Neuronal stem cell (in vitro differentiated cells): ENCODE measurements at regions not wholly inside any gene's neighbourhood (a gene's known extent, or its start where the extent isn't known, plus 50 kb on each side); places are given as distances from the start of the nearest gene placed in this dataset.

Source experiments
- DNase-seq: peaks from one replicate; pipeline ENCODE4 v3.0.0-alpha.2; 2013; ENCODE audit warnings: low spot score
- H2AFZ ChIP-seq: one replicate; pipeline ENCODE4 v1.6.1; 2013; ENCODE audit warnings: mild to moderate bottlenecking, low read length, inconsistent platforms
- H2AK5ac ChIP-seq: 2 replicates; pipeline ENCODE4 v1.6.1; 2013; ENCODE audit warnings: low read depth, mild to moderate bottlenecking, inconsistent platforms, low read length, moderate library complexity, mixed read lengths
- H2BK120ac ChIP-seq: 2 replicates; pipeline ENCODE4 v1.6.1; 2013; ENCODE audit warnings: low read depth, mild to moderate bottlenecking, inconsistent platforms, low read length, moderate library complexity, mixed read lengths
- H2BK12ac ChIP-seq: one replicate; pipeline ENCODE4 v1.6.1; 2013; ENCODE audit warnings: low read length, inconsistent platforms
- H2BK15ac ChIP-seq: 2 replicates; pipeline ENCODE4 v1.6.1; 2013; ENCODE audit warnings: mild to moderate bottlenecking, low read length, inconsistent platforms, mixed read lengths
- H2BK5ac ChIP-seq: one replicate; pipeline ENCODE4 v1.6.1; 2013; ENCODE audit warnings: inconsistent platforms, mild to moderate bottlenecking, low read length, moderate library complexity
- H3K14ac ChIP-seq: one replicate; pipeline ENCODE4 v1.6.1; 2013; ENCODE audit warnings: low read length, inconsistent platforms
- H3K18ac ChIP-seq: 2 replicates; pipeline ENCODE4 v1.6.1; 2013; ENCODE audit warnings: low read length, inconsistent platforms
- H3K23ac ChIP-seq: 2 replicates; pipeline ENCODE4 v1.6.1; 2013; ENCODE audit warnings: low read depth, mild to moderate bottlenecking, mixed read lengths, low read length, inconsistent platforms; ENCODE audit not compliant: poor library complexity
- H3K27ac ChIP-seq: replicated peaks from 3 replicates; pipeline ENCODE4 v1.5.1; 2013; ENCODE audit warnings: low read length, inconsistent platforms
- H3K27me3 ChIP-seq, 3 experiments: 2 replicates each; pipeline ENCODE4 v1.6.1; 2013; ENCODE audit warnings: low read length in 3 of 3, mild to moderate bottlenecking in 2 of 3, inconsistent platforms in 1 of 3, low read depth in 1 of 3, mixed read lengths in 1 of 3, moderate library complexity in 1 of 3; ENCODE audit not compliant: control insufficient read depth in 3 of 3, insufficient read depth in 3 of 3
- H3K36me3 ChIP-seq, 2 donors: replicated peaks in 1 of 2; 2 replicates each; pipeline ENCODE4 v1.6.1; 2013; ENCODE audit warnings: low read length in 2 of 2; ENCODE audit not compliant: control insufficient read depth in 2 of 2, insufficient read depth in 2 of 2
- H3K4ac ChIP-seq: 2 replicates; pipeline ENCODE4 v1.6.1; 2013; ENCODE audit warnings: inconsistent platforms, mild to moderate bottlenecking, low read length, moderate library complexity
- H3K4me1 ChIP-seq, 2 donors: 1 replicate in 1 of 2; 2 replicates in 1 of 2; pipeline ENCODE4 v1.6.1; 2013; ENCODE audit warnings: low read length in 2 of 2, low read depth in 1 of 2; ENCODE audit not compliant: control insufficient read depth in 2 of 2, insufficient read depth in 1 of 2
- H3K4me2 ChIP-seq: one replicate; pipeline ENCODE4 v1.6.1; 2013; ENCODE audit warnings: mild to moderate bottlenecking, low read length, inconsistent platforms; ENCODE audit not compliant: insufficient read depth, poor library complexity, severe bottlenecking
- H3K4me3 ChIP-seq, 2 donors: 2 replicates each; pipeline ENCODE4 v1.5.1; 2013; ENCODE audit warnings: low read length in 2 of 2, mild to moderate bottlenecking in 2 of 2, inconsistent platforms in 1 of 2, moderate library complexity in 1 of 2
- H3K79me1 ChIP-seq: one replicate; pipeline ENCODE4 v1.6.1; 2013; ENCODE audit warnings: low read depth, mild to moderate bottlenecking, inconsistent platforms, low read length, moderate library complexity
- H3K9ac ChIP-seq: one replicate; pipeline ENCODE4 v1.6.1; 2013; ENCODE audit warnings: mild to moderate bottlenecking, low read depth, low read length, inconsistent platforms; ENCODE audit not compliant: poor library complexity
- H3K9me3 ChIP-seq, 2 donors: replicated peaks in 1 of 2; 2 replicates each; pipeline versions ENCODE3 to v1.6.1; 2013; ENCODE audit warnings: low read length in 2 of 2, mild to moderate bottlenecking in 2 of 2, inconsistent platforms in 1 of 2, low read depth in 1 of 2, mixed read lengths in 1 of 2, moderate library complexity in 1 of 2; ENCODE audit not compliant: control insufficient read depth in 2 of 2, insufficient read depth in 1 of 2
- H4K8ac ChIP-seq: one replicate; pipeline ENCODE4 v1.6.1; 2013; ENCODE audit warnings: low read depth, mild to moderate bottlenecking, inconsistent platforms, low read length, moderate library complexity
- H4K91ac ChIP-seq: one replicate; pipeline ENCODE4 v1.6.1; 2013; ENCODE audit warnings: low read length, low read depth, mild to moderate bottlenecking, inconsistent platforms; ENCODE audit not compliant: poor library complexity
- WGBS, 2 donors: extraction: QIAGEN DNeasy Blood & Tissue Kit; methylation state at CpG; one replicate each; pipeline ENCODE4 v1.1.7; 2013; ENCODE audit warnings: missing lambda C conversion rate in 2 of 2, mixed read lengths in 1 of 2; ENCODE audit not compliant: insufficient read length in 2 of 2, insufficient replicate concordance in 1 of 2; ENCODE audit errors: extremely low coverage in 2 of 2; 5-methylcytosine and 5-hydroxymethylcytosine counted together

GRCh38 chr9:129381481-129381957, 203.5 kb upstream of the IER5L start:
- Histone ChIP-seq H2AK5ac (peak overlapping the region; percentile 9), H3K14ac (no peak overlapping the region), H3K18ac (no peak overlapping the region), H2BK15ac (peak overlapping the region; percentile 72), H3K23ac (no peak overlapping the region), H3K9me3 (peaks cover 0 to 3% of the 10 kb centered on the region in 2 donors), H3K4me3 (no peak overlapping the region), H2AFZ (no peak overlapping the region), H3K4me2 (no peak overlapping the region), H3K79me1 (no peaks in the 10 kb centered on the region), H2BK5ac (no peak overlapping the region), H3K4ac (no peak overlapping the region), H3K4me1 (peaks cover 11 to 16% of the 10 kb centered on the region in 2 donors), H3K27ac (no peak overlapping the region), H3K36me3 (no peaks in the 10 kb centered on the region), H2BK12ac (peak overlapping the region; percentile 47), H4K91ac (no peak overlapping the region), H4K8ac (no peak overlapping the region), H3K9ac (no peak overlapping the region), H3K27me3 (peaks cover 0 to 11% (median 10%) of the 10 kb centered on the region in 3 experiments), H2BK120ac (no peak overlapping the region)
- no CpG with 5 or more reads among the region's 12 CpGs for WGBS, 2 donors
- DNase-seq, result no peak

GRCh38 chr9:129380961-129381401, 202.9 kb upstream of the IER5L start:
- Histone ChIP-seq H3K27me3 (peaks cover 0 to 11% (median 10%) of the 10 kb centered on the region in 3 experiments), H2AFZ (no peak overlapping the region), H2AK5ac (peak overlapping the region; percentile 9), H4K91ac (no peak overlapping the region), H2BK12ac (no peak overlapping the region), H3K18ac (peak overlapping the region; percentile 27), H2BK120ac (no peak overlapping the region), H3K14ac (no peak overlapping the region), H3K79me1 (no peaks in the 10 kb centered on the region), H3K4ac (no peak overlapping the region), H3K9ac (no peak overlapping the region), H3K9me3 (peaks cover 2 to 3% of the 10 kb centered on the region in 2 donors), H4K8ac (no peak overlapping the region), H3K4me3 (peak overlapping the region in 1 of 2 donors; percentile 28), H3K36me3 (no peaks in the 10 kb centered on the region), H3K4me2 (no peak overlapping the region), H2BK5ac (no peak overlapping the region), H3K4me1 (peaks cover 11 to 16% of the 10 kb centered on the region in 2 donors), H3K23ac (no peak overlapping the region), H2BK15ac (peak overlapping the region; percentile 72), H3K27ac (no peak overlapping the region)
- no peak for DNase-seq
- WGBS, 2 donors, result no CpG with 5 or more reads among the region's 9 CpGs

GRCh38 chr9:129379886-129380285, 201.8 kb upstream of the IER5L start:
- H2BK12ac ChIP-seq, result no peak overlapping the region
- H3K23ac ChIP-seq, result no peak overlapping the region
- no peak overlapping the region for H2BK120ac ChIP-seq
- no peak overlapping the region for H3K4me3 ChIP-seq
- H3K9me3 ChIP-seq, result peaks cover 2 to 3% of the 10 kb centered on the region in 2 donors
- no peak for DNase-seq
- no peak overlapping the region for H4K8ac ChIP-seq
- H3K79me1 ChIP-seq, result no peaks in the 10 kb centered on the region
- peaks cover 0 to 11% (median 10%) of the 10 kb centered on the region in 3 experiments for H3K27me3 ChIP-seq
- H3K4me2 ChIP-seq, result no peak overlapping the region
- WGBS, 2 donors, result no CpG with 5 or more reads among the region's 8 CpGs
- no peak overlapping the region for H2AFZ ChIP-seq
- no peak overlapping the region for H2BK5ac ChIP-seq
- H3K4me1 ChIP-seq, result peaks cover 11 to 16% of the 10 kb centered on the region in 2 donors
- H4K91ac ChIP-seq, result no peak overlapping the region
- peak overlapping the region; percentile 40 for H3K14ac ChIP-seq
- no peak overlapping the region for H3K27ac ChIP-seq
- H3K4ac ChIP-seq, result no peak overlapping the region
- H3K36me3 ChIP-seq, result no peaks in the 10 kb centered on the region
- H3K18ac ChIP-seq, result no peak overlapping the region
- H2AK5ac ChIP-seq, result no peak overlapping the region
- H3K9ac ChIP-seq, result no peak overlapping the region
- H2BK15ac ChIP-seq, result no peak overlapping the region

GRCh38 chr9:129379181-129379836, 201.2 kb upstream of the IER5L start:
- WGBS, 2 donors, result no CpG with 5 or more reads among the region's 16 CpGs
- no peak overlapping the region for H2BK120ac ChIP-seq
- H3K79me1 ChIP-seq, result no peaks in the 10 kb centered on the region
- H3K4ac ChIP-seq, result no peak overlapping the region
- no peak overlapping the region for H3K23ac ChIP-seq
- H3K4me1 ChIP-seq, result peaks cover 11 to 16% of the 10 kb centered on the region in 2 donors
- no peak overlapping the region for H4K91ac ChIP-seq
- peak overlapping the region; percentile 62 for H3K18ac ChIP-seq
- H2BK12ac ChIP-seq, result peak overlapping the region; percentile 98
- peak overlapping the region; percentile 42 for H2AK5ac ChIP-seq
- H2BK5ac ChIP-seq, result no peak overlapping the region
- no peak overlapping the region for H2BK15ac ChIP-seq
- H3K9ac ChIP-seq, result peak overlapping the region; percentile 5
- DNase-seq, result no peak
- H3K27me3 ChIP-seq, result peaks cover 0 to 11% (median 9%) of the 10 kb centered on the region in 3 experiments
- no peak overlapping the region for H2AFZ ChIP-seq
- H3K14ac ChIP-seq, result peak overlapping the region; percentile 40
- H3K27ac ChIP-seq, result no peak overlapping the region
- no peak overlapping the region for H4K8ac ChIP-seq
- H3K36me3 ChIP-seq, result no peaks in the 10 kb centered on the region
- no peak overlapping the region for H3K4me2 ChIP-seq
- peak overlapping the region in 1 of 2 donors; percentile 31 for H3K4me3 ChIP-seq
- H3K9me3 ChIP-seq, result peaks cover 2 to 3% of the 10 kb centered on the region in 2 donors
